ENCODE measurements at regions not wholly inside any gene's neighbourhood (a gene's known extent, or its start where the extent isn't known, plus 50 kb on each side); places are given as distances from the start of the nearest gene placed in this dataset.

GRCh38 chr9:19663570-19663969 lies 125.3 kb downstream of the SLC24A2 start:
- TF ChIP-seq CTCF (IDR thresholded peaks at IDR 0.05; ENCODE audit: insufficient read depth, low read length, poor library complexity, severe bottlenecking) (no peak), EZH2phosphoT487 (conservative IDR thresholded peaks at IDR 0.05; ENCODE audit: low read length) (no peak)

Measured in SU-DHL-6 (cell line).